LNCaP clone FGC (cell line): ENCODE measurements at regions not wholly inside any gene's neighbourhood (a gene's known extent, or its start where the extent isn't known, plus 50 kb on each side); places are given as distances from the start of the nearest gene placed in this dataset.
"Not testable (repeated sequence)": the region's sequence is repeated elsewhere in the genome, so short reads cannot be mapped to it uniquely, and the experiment has no call there.

Experiments
- DNase-seq: peaks from one replicate; pipeline ENCODE4 v3.0.0-alpha.2; 2011; ENCODE audit warnings: low read depth
- H3K4me3 ChIP-seq: 2 replicates; pipeline ENCODE4 v1.5.1; 2011; ENCODE audit warnings: mild to moderate bottlenecking, low read depth, low read length, control low read depth
- CTCF ChIP-seq: IDR thresholded peaks from 2 replicates; pipeline ENCODE4 v1.5.1; 2012; ENCODE audit warnings: mild to moderate bottlenecking; ENCODE audit not compliant: control insufficient read depth, insufficient read depth; ENCODE audit errors: extremely low read depth

- no peak overlapping the region for H3K4me3 ChIP-seq
- TF ChIP-seq CTCF, result no peak
- no peak for DNase-seq
These were observed 1532.3 kb downstream of the PCDH9 start for GRCh38 chr13:65697843-65698242.

- TF ChIP-seq CTCF, result no peak
- DNase-seq, result no peak
- no peak overlapping the region for H3K4me3 ChIP-seq
These were observed 1550.9 kb downstream of the PCDH9 start for GRCh38 chr13:65679240-65679639.

- no peak for TF ChIP-seq CTCF
- H3K4me3 ChIP-seq, result no peak overlapping the region
- no peak for DNase-seq
These were observed 1552.2 kb downstream of the PCDH9 start for GRCh38 chr13:65677906-65678305.

- H3K4me3 ChIP-seq, DNase-seq: not testable (repeated sequence)
These were observed 1554.8 kb downstream of the PCDH9 start for GRCh38 chr13:65675383-65675782.

- no peak overlapping the region for H3K4me3 ChIP-seq
- TF ChIP-seq CTCF, result no peak
- no peak for DNase-seq
These were observed 1560.0 kb downstream of the PCDH9 start for GRCh38 chr13:65670014-65670625.

- no peak for TF ChIP-seq CTCF
- DNase-seq, result no peak
These were observed 1569.4 kb downstream of the PCDH9 start for GRCh38 chr13:65660731-65661130.

GRCh38 chr13:65656740-65657329 is 1573.3 kb downstream of the PCDH9 start:
- TF ChIP-seq CTCF, result peak; percentile 34
- H3K4me3 ChIP-seq, result no peak overlapping the region
- no peak for DNase-seq

More at GRCh38 chr13:65660731-65661130, 1569.4 kb downstream of the PCDH9 start:
- H3K4me3 ChIP-seq, result no peak overlapping the region
